22Rv1 (cell line): ENCODE measurements at regions not wholly inside any gene's neighbourhood (a gene's known extent, or its start where the extent isn't known, plus 50 kb on each side); places are given as distances from the start of the nearest gene placed in this dataset.

ENCODE experiments used
- H3K27ac ChIP-seq: fragments of 450-650 bp; 2 replicates; pipeline ENCODE4 v1.5.1; 2017
- ZFX ChIP-seq: fragments of 450-650 bp; IDR thresholded peaks from 2 replicates; pipeline ENCODE4 v1.6.1; 2017; ENCODE audit warnings: antibody characterized with exemption, borderline replicate concordance
- TF ChIP-seq, protein P1 (sequence below): fragments of 450-650 bp; IDR thresholded peaks from 2 replicates; pipeline ENCODE4 v1.5.1; 2017; ENCODE audit warnings: mild to moderate bottlenecking

DNA sequence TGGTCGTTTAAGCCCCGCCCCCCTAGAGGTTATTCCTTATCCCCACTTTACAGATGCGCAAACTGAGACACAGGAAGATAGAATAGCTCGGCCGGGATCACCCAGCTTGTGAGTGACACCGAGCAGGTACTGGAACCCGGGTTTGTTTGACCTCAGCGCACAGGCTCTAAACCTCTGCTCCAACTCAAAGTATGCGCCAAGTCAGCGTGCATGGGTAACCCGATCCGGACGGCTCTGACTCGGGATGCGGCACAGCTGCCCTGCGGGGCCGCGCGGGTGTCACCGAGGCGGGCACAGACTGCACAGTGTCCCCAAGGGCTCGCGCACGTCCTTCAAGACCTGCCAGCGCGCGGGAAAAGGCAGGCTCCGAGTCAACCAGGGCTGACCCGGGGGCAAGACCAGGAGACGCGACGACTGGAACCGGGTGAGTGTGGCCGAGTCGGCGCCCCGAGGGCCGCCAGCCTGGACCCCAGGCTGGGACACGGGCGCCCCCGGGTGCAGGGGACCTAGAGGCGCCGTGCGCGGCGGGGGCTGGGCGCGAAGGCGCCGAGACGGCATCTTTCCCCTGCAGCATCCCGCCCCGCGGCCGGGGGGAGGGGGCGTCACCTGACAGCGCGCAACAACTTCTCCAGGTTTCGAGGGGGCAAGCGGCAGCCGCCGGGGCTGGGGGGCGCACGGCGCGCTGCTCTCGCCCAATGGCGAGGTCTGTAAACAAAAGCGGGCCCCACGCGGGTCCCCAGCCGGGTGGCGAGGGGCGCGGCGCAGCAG, 101.9 kb upstream of the SOD1 start:
- no peak overlapping the region for H3K27ac ChIP-seq
- TF ChIP-seq, protein P1, sequence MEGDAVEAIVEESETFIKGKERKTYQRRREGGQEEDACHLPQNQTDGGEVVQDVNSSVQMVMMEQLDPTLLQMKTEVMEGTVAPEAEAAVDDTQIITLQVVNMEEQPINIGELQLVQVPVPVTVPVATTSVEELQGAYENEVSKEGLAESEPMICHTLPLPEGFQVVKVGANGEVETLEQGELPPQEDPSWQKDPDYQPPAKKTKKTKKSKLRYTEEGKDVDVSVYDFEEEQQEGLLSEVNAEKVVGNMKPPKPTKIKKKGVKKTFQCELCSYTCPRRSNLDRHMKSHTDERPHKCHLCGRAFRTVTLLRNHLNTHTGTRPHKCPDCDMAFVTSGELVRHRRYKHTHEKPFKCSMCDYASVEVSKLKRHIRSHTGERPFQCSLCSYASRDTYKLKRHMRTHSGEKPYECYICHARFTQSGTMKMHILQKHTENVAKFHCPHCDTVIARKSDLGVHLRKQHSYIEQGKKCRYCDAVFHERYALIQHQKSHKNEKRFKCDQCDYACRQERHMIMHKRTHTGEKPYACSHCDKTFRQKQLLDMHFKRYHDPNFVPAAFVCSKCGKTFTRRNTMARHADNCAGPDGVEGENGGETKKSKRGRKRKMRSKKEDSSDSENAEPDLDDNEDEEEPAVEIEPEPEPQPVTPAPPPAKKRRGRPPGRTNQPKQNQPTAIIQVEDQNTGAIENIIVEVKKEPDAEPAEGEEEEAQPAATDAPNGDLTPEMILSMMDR = no peak
- no peak for TF ChIP-seq ZFX

DNA sequence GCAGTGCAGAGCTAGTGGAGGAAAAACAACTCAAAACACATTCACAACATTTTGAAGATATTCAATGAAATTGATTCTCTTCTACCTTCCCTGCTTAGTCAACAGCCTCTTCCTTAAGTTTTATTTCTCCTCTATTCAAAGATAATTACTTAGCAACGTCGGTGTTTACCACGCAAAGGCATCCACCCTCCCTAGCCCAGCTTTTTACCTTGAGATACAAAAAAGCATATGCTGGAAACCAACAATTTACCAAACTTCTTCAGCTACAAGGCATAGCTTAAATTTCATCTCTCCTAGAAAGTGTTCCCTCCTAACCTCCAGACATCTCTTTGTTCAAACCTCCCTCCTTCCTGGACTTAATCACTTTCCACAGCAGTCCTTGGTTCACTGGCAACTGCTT, 102.8 kb upstream of the SOD1 start:
- TF ChIP-seq, protein P1 = no peak
- no peak for TF ChIP-seq ZFX
- H3K27ac ChIP-seq = no peak overlapping the region

DNA sequence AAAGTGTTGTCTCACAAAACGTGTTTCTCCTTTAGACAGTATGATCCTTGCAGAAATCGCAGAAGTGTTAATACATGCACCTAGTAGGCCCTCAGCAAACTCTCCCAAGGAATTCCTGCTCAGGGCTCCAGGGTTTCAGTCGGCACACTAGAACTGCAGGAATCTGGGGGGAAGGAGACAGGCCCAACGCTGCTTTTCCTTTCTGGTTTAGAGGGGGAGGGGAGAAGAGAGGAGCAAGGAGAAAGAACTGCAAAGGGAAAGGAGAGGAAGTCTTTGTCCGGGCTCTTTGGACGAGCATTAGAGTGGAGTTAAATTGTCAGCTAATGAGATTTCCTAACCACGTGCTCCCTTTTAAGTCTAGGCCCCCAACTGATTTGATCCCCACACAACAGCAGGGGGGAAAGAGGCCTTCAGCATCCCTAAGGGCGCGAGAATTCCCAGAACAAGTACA, 103.7 kb upstream of the SOD1 start:
- no peak overlapping the region for H3K27ac ChIP-seq

DNA sequence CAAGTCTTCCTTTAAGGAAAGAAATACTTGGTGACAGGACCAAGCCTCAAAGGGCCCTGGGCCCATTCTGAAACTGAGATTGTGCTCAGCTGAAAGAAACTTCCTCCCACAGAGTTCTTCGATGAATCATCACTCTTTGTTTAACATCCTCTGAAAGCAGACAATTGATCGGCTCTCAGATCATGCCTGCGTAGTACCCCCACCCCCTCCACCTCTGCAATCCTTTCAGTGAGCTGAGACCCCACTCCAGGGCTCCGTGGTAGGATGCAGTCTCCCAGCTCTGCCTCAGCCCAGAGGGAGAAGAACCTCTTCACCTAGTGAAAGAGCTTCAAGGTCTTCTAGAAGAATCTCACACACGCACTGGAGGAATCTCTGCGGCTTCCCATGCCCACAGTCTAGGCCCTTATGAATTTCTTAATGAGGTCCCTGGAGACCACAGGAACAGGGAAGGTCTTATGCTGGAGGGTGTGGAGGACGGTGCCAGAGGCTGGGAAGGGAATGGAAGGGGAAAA, 104.9 kb upstream of the SOD1 start:
- H3K27ac ChIP-seq = no peak overlapping the region

More for the DNA sequence above, 103.7 kb upstream of the SOD1 start:
- TF ChIP-seq ZFX = no peak
- TF ChIP-seq, protein P1 = no peak

DNA sequence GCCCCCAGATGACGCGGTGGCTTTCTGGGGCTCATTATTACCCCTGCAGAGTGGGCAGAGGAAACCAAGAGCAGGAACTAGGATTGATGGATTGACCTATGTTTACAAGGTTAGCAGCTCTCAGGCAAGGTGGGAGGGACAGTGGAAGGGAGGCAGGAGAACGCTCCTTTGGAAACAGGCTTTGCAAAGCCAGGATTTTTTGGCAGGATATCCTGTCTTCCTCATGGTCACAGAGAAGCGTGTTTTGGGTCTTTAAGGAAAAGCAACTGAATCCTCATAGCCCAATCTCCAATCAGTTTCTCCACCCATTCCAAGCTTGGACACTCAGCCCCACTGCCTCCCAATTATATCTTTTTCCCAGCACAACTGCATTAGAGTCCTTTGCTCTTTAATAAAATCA, 105.6 kb upstream of the SOD1 start:
- H3K27ac ChIP-seq = no peak overlapping the region
- TF ChIP-seq, protein P1 = no peak
- no peak for TF ChIP-seq ZFX

More for the DNA sequence above, 104.9 kb upstream of the SOD1 start:
- TF ChIP-seq, protein P1 = no peak
- no peak for TF ChIP-seq ZFX

DNA sequence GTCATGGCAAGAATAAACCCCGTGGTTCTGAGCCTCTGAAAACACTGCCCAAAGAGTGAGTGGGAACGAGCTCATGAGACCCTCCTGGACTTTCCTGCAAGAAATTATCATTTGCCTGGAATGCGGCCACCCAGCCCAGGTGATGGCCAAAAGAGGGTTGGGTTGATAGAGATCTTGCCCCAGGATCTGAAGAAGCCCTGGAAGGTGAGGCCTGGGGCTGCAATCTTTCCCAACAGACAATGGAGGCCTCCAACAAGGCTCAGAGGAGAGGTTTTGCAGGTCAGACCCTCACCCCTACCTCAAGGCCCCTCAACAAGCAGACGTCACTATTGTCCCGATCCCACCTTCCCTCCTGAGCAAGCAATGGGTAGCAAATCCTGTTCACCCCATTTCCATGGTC, 106.0 kb upstream of the SOD1 start:
- H3K27ac ChIP-seq = no peak overlapping the region

More for the DNA sequence above, 106.0 kb upstream of the SOD1 start:
- no peak for TF ChIP-seq ZFX
- TF ChIP-seq, protein P1 = no peak
